GM23248 (cell line): ENCODE measurements at regions not wholly inside any gene's neighbourhood (a gene's known extent, or its start where the extent isn't known, plus 50 kb on each side); places are given as distances from the start of the nearest gene placed in this dataset.

Experiments used
- DNase-seq: peaks from one replicate; pipeline ENCODE4 v3.0.0-alpha.2; 2015
- H2AFZ ChIP-seq: fragments of 200-600 bp; sonication (generic); 2 replicates; pipeline ENCODE4 v1.6.1; 2016; ENCODE audit warnings: antibody characterized with exemption
- H3F3A ChIP-seq: fragments of 200-600 bp; sonication (generic); 2 replicates; pipeline ENCODE4 v1.6.1; 2016; ENCODE audit warnings: mild to moderate bottlenecking, antibody characterized with exemption, mixed run types; ENCODE audit not compliant: insufficient read depth
- H3K27ac ChIP-seq: fragments of 200-600 bp; sonication (generic); 2 replicates; pipeline ENCODE4 v1.5.1; 2016; ENCODE audit warnings: mild to moderate bottlenecking
- H3K27me3 ChIP-seq: fragments of 200-600 bp; sonication (generic); replicated peaks from 2 replicates; pipeline ENCODE4 v1.6.1; 2016; ENCODE audit warnings: mild to moderate bottlenecking; ENCODE audit not compliant: insufficient read depth
- H3K36me3 ChIP-seq: fragments of 200-600 bp; sonication (generic); 2 replicates; pipeline ENCODE4 v1.6.1; 2016; ENCODE audit warnings: low read depth, mild to moderate bottlenecking
- H3K4me1 ChIP-seq: fragments of 200-600 bp; sonication (generic); 2 replicates; pipeline ENCODE4 v1.6.1; 2016; ENCODE audit warnings: mild to moderate bottlenecking; ENCODE audit not compliant: insufficient read depth
- H3K4me2 ChIP-seq: fragments of 200-600 bp; sonication (generic); one replicate; pipeline ENCODE4 v1.6.1; 2016; ENCODE audit warnings: mild to moderate bottlenecking; ENCODE audit not compliant: unreplicated experiment
- H3K4me3 ChIP-seq: fragments of 200-600 bp; sonication (generic); 2 replicates; pipeline ENCODE4 v1.5.1; 2016; ENCODE audit warnings: mild to moderate bottlenecking
- H3K79me2 ChIP-seq: fragments of 200-600 bp; sonication (generic); 2 replicates; pipeline ENCODE4 v1.6.1; 2016; ENCODE audit warnings: mild to moderate bottlenecking; ENCODE audit not compliant: insufficient read depth
- H3K9ac ChIP-seq: fragments of 200-600 bp; sonication (generic); 2 replicates; pipeline ENCODE4 v1.6.1; 2016; ENCODE audit warnings: mild to moderate bottlenecking
- H3K9me2 ChIP-seq: fragments of 200-600 bp; sonication (generic); 2 replicates; pipeline ENCODE4 v1.6.1; 2016; ENCODE audit warnings: mixed run types, mild to moderate bottlenecking, moderate library complexity; ENCODE audit not compliant: insufficient read depth
- H3K9me3 ChIP-seq: fragments of 200-600 bp; sonication (generic); one replicate; pipeline ENCODE4 v1.6.1; 2017; ENCODE audit warnings: low read depth
- H4K20me1 ChIP-seq: fragments of 200-600 bp; sonication (generic); 2 replicates; pipeline ENCODE4 v1.6.0; 2016; ENCODE audit not compliant: insufficient read depth
- EZH2 ChIP-seq: fragments of 200-600 bp; sonication (generic); IDR thresholded peaks from 2 replicates; pipeline ENCODE4 v1.6.1; 2018; ENCODE audit warnings: antibody characterized with exemption, mild to moderate bottlenecking; ENCODE audit not compliant: insufficient read depth, poor library complexity, severe bottlenecking
- EZH2phosphoT487 ChIP-seq: fragments of 200-600 bp; sonication (generic); IDR thresholded peaks from 2 replicates; pipeline ENCODE4 v1.6.1; 2018; ENCODE audit warnings: antibody characterized with exemption, moderate library complexity, mild to moderate bottlenecking, low read depth; ENCODE audit not compliant: insufficient read depth
- WGBS, 2 experiments: methylation state at CpG; one replicate each; pipeline ENCODE4 v1.1.6; 2015 to 2017; ENCODE audit warnings: low lambda C conversion rate in 2 of 2, low coverage in 1 of 2; ENCODE audit errors: missing lambda C conversion rate in 2 of 2; 5-methylcytosine and 5-hydroxymethylcytosine counted together
- in situ Hi-C: fragments of 300-500 bp; cut with MboI; formaldehyde crosslinking; loops from 2 replicates; pipeline ENCODE4 v1.15.0; 2020

DNA sequence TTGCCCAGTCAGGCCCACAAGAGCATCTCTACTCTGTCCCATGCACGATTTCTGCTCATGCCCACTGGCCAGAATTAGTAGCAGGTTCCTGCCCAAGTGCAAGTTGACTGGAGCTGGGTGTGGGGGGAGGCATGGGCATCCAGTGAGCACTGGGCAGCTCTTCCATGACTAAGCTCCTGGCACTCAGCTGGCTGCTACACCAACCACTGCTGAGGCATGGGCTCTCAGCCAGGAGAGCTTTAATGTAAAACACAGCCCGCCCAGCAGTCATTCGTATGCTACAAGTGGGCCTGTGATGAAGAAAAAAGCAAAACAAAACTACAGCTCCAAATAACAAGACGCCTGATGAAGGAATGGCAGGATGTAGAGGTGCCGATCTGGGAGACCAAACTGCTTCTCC, 335.4 kb upstream of the PFKP start:
- no peak for TF ChIP-seq EZH2phosphoT487
- no peak for TF ChIP-seq EZH2
- Histone ChIP-seq H3F3A (no peaks in the 10 kb centered on the region), H3K4me2 (no peak overlapping the region), H4K20me1 (no peaks in the 10 kb centered on the region), H3K9me3 (no peaks in the 10 kb centered on the region), H3K9ac (no peak overlapping the region), H2AFZ (no peak overlapping the region), H3K4me3 (no peak overlapping the region), H3K4me1 (no peaks in the 10 kb centered on the region), H3K36me3 (no peaks in the 10 kb centered on the region), H3K27me3 (no peaks in the 10 kb centered on the region), H3K27ac (no peak overlapping the region), H3K9me2 (no peaks in the 10 kb centered on the region), H3K79me2 (no peaks in the 10 kb centered on the region)
- in situ Hi-C loops: no loop called here
- no peak for DNase-seq
- WGBS, 2 experiments: 24 to 25% methylated on average over 5 of the region's 5 CpGs

DNA sequence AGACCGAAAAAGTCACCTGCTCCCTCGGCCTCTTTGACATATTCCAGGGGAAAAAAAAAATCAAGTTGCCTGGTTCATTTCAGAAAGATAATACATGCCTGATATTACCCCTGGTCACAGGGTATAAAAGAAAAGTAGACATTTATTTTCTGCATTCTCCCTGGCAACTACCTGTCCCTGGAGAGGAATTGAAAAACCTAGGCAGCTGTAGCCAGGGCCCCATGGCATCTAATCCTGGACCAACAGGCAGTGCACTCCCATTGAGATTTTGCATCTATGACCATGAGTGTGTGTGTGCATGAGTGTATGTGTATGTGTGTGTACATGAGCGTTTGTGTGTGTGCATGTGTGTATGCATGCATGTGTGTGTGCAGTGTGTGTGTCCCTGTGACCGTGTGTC, 338.2 kb upstream of the PFKP start:
- no peak overlapping the region for H3K27ac ChIP-seq
- H3K4me2 ChIP-seq: no peak overlapping the region
- H3K27me3 ChIP-seq: no peaks in the 10 kb centered on the region
- no peak overlapping the region for H3K9ac ChIP-seq
- no peak for TF ChIP-seq EZH2
- no peak for TF ChIP-seq EZH2phosphoT487
- H3F3A ChIP-seq: no peaks in the 10 kb centered on the region
- no peak overlapping the region for H2AFZ ChIP-seq
- H4K20me1 ChIP-seq: no peaks in the 10 kb centered on the region
- 6 to 8% methylated on average over 4 of the region's 4 CpGs for WGBS, 2 experiments
- H3K9me2 ChIP-seq: no peaks in the 10 kb centered on the region
- no peak for DNase-seq
- H3K9me3 ChIP-seq: no peaks in the 10 kb centered on the region
- no peak overlapping the region for H3K4me3 ChIP-seq
- H3K79me2 ChIP-seq: no peaks in the 10 kb centered on the region
- no peaks in the 10 kb centered on the region for H3K36me3 ChIP-seq
- no peaks in the 10 kb centered on the region for H3K4me1 ChIP-seq
- in situ Hi-C loops: no loop called here

DNA sequence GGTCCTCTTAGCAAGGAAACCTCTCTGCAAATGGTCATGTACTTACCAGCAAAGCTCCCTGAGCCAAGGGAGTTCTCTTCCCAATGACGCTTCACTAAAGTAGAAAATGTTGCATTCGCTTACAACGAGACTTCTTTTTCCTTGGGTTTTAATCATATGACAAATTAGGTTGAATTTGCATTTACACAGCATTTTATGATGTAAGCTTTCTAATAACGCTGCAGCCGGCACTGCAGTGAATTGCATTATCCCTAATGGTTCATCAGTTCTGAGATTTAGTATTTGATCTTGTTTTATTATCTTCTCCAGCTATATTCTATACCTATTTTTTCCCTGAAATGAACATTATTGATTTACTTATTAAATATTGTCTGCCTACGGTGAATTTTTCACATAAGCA, 339.3 kb upstream of the PFKP start:
- no peaks in the 10 kb centered on the region for H4K20me1 ChIP-seq
- H3K9ac ChIP-seq: no peak overlapping the region
- H3K4me1 ChIP-seq: no peaks in the 10 kb centered on the region
- H3K9me2 ChIP-seq: no peaks in the 10 kb centered on the region
- no peaks in the 10 kb centered on the region for H3K79me2 ChIP-seq
- no peak overlapping the region for H3K4me3 ChIP-seq
- H3K36me3 ChIP-seq: no peaks in the 10 kb centered on the region
- no peak overlapping the region for H3K4me2 ChIP-seq
- WGBS, 2 experiments: 43 to 55% methylated on average over 6 of the region's 6 CpGs
- in situ Hi-C loops: no loop called here
- no peak for TF ChIP-seq EZH2phosphoT487
- no peak for TF ChIP-seq EZH2
- H3K27ac ChIP-seq: no peak overlapping the region
- no peaks in the 10 kb centered on the region for H3K27me3 ChIP-seq
- H2AFZ ChIP-seq: no peak overlapping the region
- DNase-seq: no peak
- no peaks in the 10 kb centered on the region for H3F3A ChIP-seq
- no peaks in the 10 kb centered on the region for H3K9me3 ChIP-seq

DNA sequence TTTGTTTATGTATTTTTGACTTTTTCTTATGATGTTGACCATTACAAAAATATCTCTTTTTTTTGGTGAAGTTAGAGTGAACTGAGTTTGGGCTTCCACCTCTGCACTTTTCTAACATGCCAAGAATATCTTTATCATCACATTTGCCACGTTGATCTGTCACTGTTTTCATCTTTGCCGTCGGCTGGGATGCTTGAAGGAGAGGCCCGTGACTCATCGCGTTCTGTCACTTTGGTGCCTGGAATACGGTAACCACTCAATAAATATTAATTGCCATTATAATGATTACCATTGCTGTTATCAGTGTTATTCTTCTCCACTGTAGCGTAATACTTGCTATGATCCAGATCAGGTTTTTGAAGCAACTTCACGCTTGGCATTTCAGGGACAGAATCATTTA, 350.8 kb upstream of the PFKP start:
- Histone ChIP-seq H3F3A (no peaks in the 10 kb centered on the region), H3K4me2 (no peak overlapping the region), H3K9me2 (no peaks in the 10 kb centered on the region), H4K20me1 (no peaks in the 10 kb centered on the region), H3K27me3 (no peaks in the 10 kb centered on the region), H3K27ac (no peak overlapping the region), H3K79me2 (no peaks in the 10 kb centered on the region), H3K9ac (no peak overlapping the region), H3K4me3 (no peak overlapping the region), H3K4me1 (no peaks in the 10 kb centered on the region), H3K36me3 (no peaks in the 10 kb centered on the region), H2AFZ (no peak overlapping the region), H3K9me3 (no peaks in the 10 kb centered on the region)
- in situ Hi-C loops: no loop called here
- DNase-seq: no peak
- TF ChIP-seq EZH2 (no peak), EZH2phosphoT487 (no peak)
- 54 to 55% methylated on average over 9 of the region's 9 CpGs for WGBS, 2 experiments

DNA sequence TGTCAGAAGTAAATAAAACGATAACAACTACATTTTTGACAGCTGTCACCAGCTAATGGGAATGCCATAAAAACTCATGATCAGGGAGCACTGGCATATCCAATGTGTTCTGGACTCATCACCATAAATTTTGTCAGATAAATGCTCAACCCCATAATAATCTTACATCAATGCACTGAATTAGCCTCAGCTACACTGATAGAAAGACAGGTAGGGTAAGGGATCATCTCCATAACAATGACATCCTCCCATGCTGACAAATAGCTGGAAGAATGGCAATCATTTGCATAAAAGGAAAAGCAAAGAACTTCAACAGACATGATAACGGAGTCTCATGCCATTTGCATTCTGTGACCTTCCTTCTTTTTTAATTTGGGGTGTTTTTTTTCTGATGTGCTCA, 352.8 kb upstream of the PFKP start:
- no peak overlapping the region for H3K9ac ChIP-seq
- H3K79me2 ChIP-seq: no peaks in the 10 kb centered on the region
- no peak for TF ChIP-seq EZH2
- no peak for TF ChIP-seq EZH2phosphoT487
- no peak overlapping the region for H3K4me3 ChIP-seq
- no peaks in the 10 kb centered on the region for H3K9me3 ChIP-seq
- H2AFZ ChIP-seq: no peak overlapping the region
- H3K27ac ChIP-seq: no peak overlapping the region
- no peaks in the 10 kb centered on the region for H3K9me2 ChIP-seq
- in situ Hi-C loops: no loop called here
- no peaks in the 10 kb centered on the region for H3K27me3 ChIP-seq
- no peaks in the 10 kb centered on the region for H4K20me1 ChIP-seq
- 16 to 23% methylated on average over 2 of the region's 2 CpGs for WGBS, 2 experiments
- no peak for DNase-seq
- no peak overlapping the region for H3K4me2 ChIP-seq
- H3K36me3 ChIP-seq: no peaks in the 10 kb centered on the region
- H3K4me1 ChIP-seq: no peaks in the 10 kb centered on the region
- no peaks in the 10 kb centered on the region for H3F3A ChIP-seq
